ENCODE measurements at regions not wholly inside any gene's neighbourhood (a gene's known extent, or its start where the extent isn't known, plus 50 kb on each side); places are given as distances from the start of the nearest gene placed in this dataset.

DNA sequence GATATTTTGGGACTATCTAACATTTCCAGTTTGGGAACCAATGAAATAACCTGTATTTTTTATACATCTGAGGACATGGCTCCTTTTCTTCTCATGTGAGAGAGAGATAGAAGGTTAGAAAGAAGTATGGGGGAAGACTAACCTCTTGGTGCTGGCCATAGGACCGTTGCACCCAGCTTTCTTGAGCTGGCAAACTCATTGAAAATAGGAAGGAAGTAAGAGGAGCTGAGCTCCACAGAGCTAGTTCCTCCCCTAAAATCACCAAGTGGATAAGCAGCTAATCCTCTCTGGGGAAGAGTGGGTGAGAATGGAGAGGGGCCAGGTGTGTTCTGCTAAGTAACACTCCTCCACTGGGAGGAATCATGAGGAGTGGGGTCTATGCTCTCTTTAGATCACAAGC, 387.4 kb upstream of the CADM1 start:
- H3K4me1 ChIP-seq (ENCODE audit: control insufficient read depth in 2 of 3, insufficient read depth in 2 of 3, low read depth in 1 of 3, low read length in 3 of 3): no peaks in the 10 kb centered on the region
- FAIRE-seq (no peak), DNase-seq (no peak)

DNA sequence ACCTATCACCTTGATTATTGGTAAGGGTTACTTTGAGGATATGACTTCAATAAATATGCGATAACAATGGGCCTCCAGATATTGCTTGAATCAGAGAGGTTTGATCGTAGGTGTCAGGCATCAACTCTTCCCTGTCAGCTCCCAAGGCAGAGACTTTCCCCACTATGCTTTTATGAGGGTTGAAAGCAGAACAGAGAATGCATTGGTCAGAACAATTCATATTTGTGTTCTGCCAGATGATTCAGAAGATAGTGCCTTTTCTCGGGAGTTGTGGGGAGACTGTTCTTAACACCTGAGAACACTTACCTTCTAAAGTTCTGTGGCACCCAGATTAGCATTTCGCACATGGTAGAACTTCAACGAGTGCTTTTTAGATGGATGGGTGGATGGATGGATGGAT, 386.3 kb upstream of the CADM1 start:
- H3K9ac ChIP-seq (ENCODE audit: low read length in 3 of 3): no peak overlapping the region
- H3K9me3 ChIP-seq (ENCODE audit: control insufficient read depth in 2 of 3, insufficient read depth in 1 of 3, low read length in 3 of 3): no peaks in the 10 kb centered on the region
- H3K27me3 ChIP-seq (ENCODE audit: control insufficient read depth, insufficient read depth, low read length): no peaks in the 10 kb centered on the region
- DNase-seq (no peak), FAIRE-seq (no peak)
- intact Hi-C loops (cut with DNase I): no loop called here
- H3K27ac ChIP-seq (ENCODE audit: low read depth in 2 of 2, low read length in 2 of 2): no peak overlapping the region
- TF ChIP-seq, protein P1, sequence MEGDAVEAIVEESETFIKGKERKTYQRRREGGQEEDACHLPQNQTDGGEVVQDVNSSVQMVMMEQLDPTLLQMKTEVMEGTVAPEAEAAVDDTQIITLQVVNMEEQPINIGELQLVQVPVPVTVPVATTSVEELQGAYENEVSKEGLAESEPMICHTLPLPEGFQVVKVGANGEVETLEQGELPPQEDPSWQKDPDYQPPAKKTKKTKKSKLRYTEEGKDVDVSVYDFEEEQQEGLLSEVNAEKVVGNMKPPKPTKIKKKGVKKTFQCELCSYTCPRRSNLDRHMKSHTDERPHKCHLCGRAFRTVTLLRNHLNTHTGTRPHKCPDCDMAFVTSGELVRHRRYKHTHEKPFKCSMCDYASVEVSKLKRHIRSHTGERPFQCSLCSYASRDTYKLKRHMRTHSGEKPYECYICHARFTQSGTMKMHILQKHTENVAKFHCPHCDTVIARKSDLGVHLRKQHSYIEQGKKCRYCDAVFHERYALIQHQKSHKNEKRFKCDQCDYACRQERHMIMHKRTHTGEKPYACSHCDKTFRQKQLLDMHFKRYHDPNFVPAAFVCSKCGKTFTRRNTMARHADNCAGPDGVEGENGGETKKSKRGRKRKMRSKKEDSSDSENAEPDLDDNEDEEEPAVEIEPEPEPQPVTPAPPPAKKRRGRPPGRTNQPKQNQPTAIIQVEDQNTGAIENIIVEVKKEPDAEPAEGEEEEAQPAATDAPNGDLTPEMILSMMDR (IDR thresholded peaks at IDR 0.05; ENCODE audit: borderline replicate concordance, extremely low read depth, insufficient read depth): no peak
- H3K4me3 ChIP-seq (ENCODE audit: low read length in 3 of 3): no peak overlapping the region
- no peaks in the 10 kb centered on the region for H3K4me1 ChIP-seq (ENCODE audit: control insufficient read depth in 2 of 3, insufficient read depth in 2 of 3, low read depth in 1 of 3, low read length in 3 of 3)
- H3K36me3 ChIP-seq (ENCODE audit: control insufficient read depth in 2 of 3, insufficient read depth in 3 of 3, low read length in 3 of 3): no peaks in the 10 kb centered on the region

More for the DNA sequence above, 387.4 kb upstream of the CADM1 start:
- Histone ChIP-seq H3K27ac (ENCODE audit: low read depth in 2 of 2, low read length in 2 of 2) (no peak overlapping the region), H3K27me3 (ENCODE audit: control insufficient read depth, insufficient read depth, low read length) (no peaks in the 10 kb centered on the region), H3K9me3 (ENCODE audit: control insufficient read depth in 2 of 3, insufficient read depth in 1 of 3, low read length in 3 of 3) (no peaks in the 10 kb centered on the region), H3K4me3 (ENCODE audit: low read length in 3 of 3) (no peak overlapping the region), H3K9ac (ENCODE audit: low read length in 3 of 3) (no peak overlapping the region), H3K36me3 (ENCODE audit: control insufficient read depth in 2 of 3, insufficient read depth in 3 of 3, low read length in 3 of 3) (no peaks in the 10 kb centered on the region)
- TF ChIP-seq, protein P1 (IDR thresholded peaks at IDR 0.05; ENCODE audit: borderline replicate concordance, extremely low read depth, insufficient read depth): no peak
- intact Hi-C loops (cut with DNase I): no loop called here

DNA sequence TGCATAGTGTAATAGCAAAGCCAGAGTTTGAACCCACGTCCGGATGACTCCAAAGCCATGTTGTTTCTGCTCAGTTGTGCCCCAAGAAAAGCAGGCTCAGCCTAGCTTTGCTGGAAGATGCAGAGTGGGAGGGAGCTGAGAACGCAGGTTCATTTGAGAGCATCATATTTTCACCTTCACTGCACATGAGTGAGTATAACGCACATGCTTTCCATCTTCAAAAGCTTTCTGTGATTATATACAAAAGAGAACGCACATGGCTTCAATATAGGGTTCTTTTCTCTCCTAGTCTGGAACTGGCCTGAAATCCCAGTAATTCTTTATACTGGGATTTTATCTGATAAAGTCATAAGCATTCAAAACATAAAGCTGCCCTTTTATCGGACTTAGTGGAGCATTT, 385.5 kb upstream of the CADM1 start:
- Histone ChIP-seq H3K27me3 (ENCODE audit: control insufficient read depth, insufficient read depth, low read length) (no peaks in the 10 kb centered on the region), H3K27ac (ENCODE audit: low read depth in 2 of 2, low read length in 2 of 2) (no peak overlapping the region), H3K4me1 (ENCODE audit: control insufficient read depth in 2 of 3, insufficient read depth in 2 of 3, low read depth in 1 of 3, low read length in 3 of 3) (peaks cover 0 to 2% (median 0%) of the 10 kb centered on the region in 3 donors), H3K4me3 (ENCODE audit: low read length in 3 of 3) (no peak overlapping the region), H3K9ac (ENCODE audit: low read length in 3 of 3) (no peak overlapping the region), H3K36me3 (ENCODE audit: control insufficient read depth in 2 of 3, insufficient read depth in 3 of 3, low read length in 3 of 3) (no peaks in the 10 kb centered on the region), H3K9me3 (ENCODE audit: control insufficient read depth in 2 of 3, insufficient read depth in 1 of 3, low read length in 3 of 3) (no peaks in the 10 kb centered on the region)
- intact Hi-C loops (cut with DNase I): no loop called here
- DNase-seq (no peak), FAIRE-seq (no peak)
- TF ChIP-seq, protein P1 (IDR thresholded peaks at IDR 0.05; ENCODE audit: borderline replicate concordance, extremely low read depth, insufficient read depth): no peak

DNA sequence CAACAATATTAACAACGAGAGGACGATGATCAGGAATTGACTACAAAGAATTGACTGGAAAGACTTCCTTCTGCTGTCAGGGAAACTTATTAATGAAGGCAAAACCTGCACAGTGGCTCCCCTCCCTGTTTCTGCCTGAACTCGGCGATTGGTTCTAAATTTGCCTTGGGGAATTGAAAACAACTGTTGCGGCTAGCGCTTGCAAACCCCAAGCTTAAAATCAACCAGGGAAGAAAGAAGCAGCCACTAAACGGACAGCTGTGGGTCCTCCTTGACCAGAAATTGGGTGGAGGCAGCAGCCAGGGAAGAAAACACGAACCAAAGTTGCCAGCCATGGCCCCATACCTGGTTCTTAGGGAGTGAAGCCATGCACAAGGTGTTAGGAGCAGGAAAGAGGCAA, 383.5 kb upstream of the CADM1 start:
- intact Hi-C loops (cut with DNase I): no loop called here
- H3K27me3 ChIP-seq (ENCODE audit: control insufficient read depth, insufficient read depth, low read length): no peaks in the 10 kb centered on the region
- TF ChIP-seq, protein P1 (IDR thresholded peaks at IDR 0.05; ENCODE audit: borderline replicate concordance, extremely low read depth, insufficient read depth): no peak
- no peak overlapping the region for H3K4me3 ChIP-seq (ENCODE audit: low read length in 3 of 3)
- peaks cover 0 to 5% (median 0%) of the 10 kb centered on the region in 3 donors for H3K4me1 ChIP-seq (ENCODE audit: control insufficient read depth in 2 of 3, insufficient read depth in 2 of 3, low read depth in 1 of 3, low read length in 3 of 3)
- DNase-seq (no peak), FAIRE-seq (no peak)
- H3K9ac ChIP-seq (ENCODE audit: low read length in 3 of 3): no peak overlapping the region
- H3K36me3 ChIP-seq (ENCODE audit: control insufficient read depth in 2 of 3, insufficient read depth in 3 of 3, low read length in 3 of 3): no peaks in the 10 kb centered on the region
- H3K9me3 ChIP-seq (ENCODE audit: control insufficient read depth in 2 of 3, insufficient read depth in 1 of 3, low read length in 3 of 3): no peaks in the 10 kb centered on the region
- no peak overlapping the region for H3K27ac ChIP-seq (ENCODE audit: low read depth in 2 of 2, low read length in 2 of 2)
